ENCODE measurements at regions not wholly inside any gene's neighbourhood (a gene's known extent, or its start where the extent isn't known, plus 50 kb on each side); places are given as distances from the start of the nearest gene placed in this dataset.

- DNase-seq = peak in 2 of 3 donors; percentile 66
- Histone ChIP-seq H3K27me3 (replicated peaks in 2 of 5; ENCODE audit: control insufficient read depth in 4 of 5, insufficient read depth in 5 of 5, low read length in 4 of 5) (no peaks in the 10 kb centered on the region), H3K4me1 (ENCODE audit: control extremely low read depth in 1 of 4, control insufficient read depth in 4 of 4, insufficient read depth in 4 of 4, low read length in 3 of 4) (peaks cover 3 to 37% (median 16%) of the 10 kb centered on the region in 4 experiments), H3K36me3 (ENCODE audit: control insufficient read depth in 4 of 4, insufficient read depth in 4 of 4, low read length in 3 of 4) (no peaks in the 10 kb centered on the region), H3K27ac (ENCODE audit: insufficient read depth in 1 of 2, low read depth in 1 of 2, low read length in 2 of 2, poor library complexity in 1 of 2, severe bottlenecking in 2 of 2) (no peak overlapping the region), H3K9me3 (ENCODE audit: control extremely low read depth in 1 of 5, control insufficient read depth in 4 of 5, insufficient read depth in 2 of 5, low read depth in 1 of 5, low read length in 4 of 5) (peaks cover 0 to 12% (median 3%) of the 10 kb centered on the region in 5 experiments), H3K4me3 (ENCODE audit: control insufficient read depth in 1 of 7, extremely low read depth in 1 of 7, insufficient read depth in 4 of 7, low read depth in 2 of 7, low read length in 6 of 7) (peak overlapping the region in 1 of 7 experiments; percentile 2)
- POLR2A ChIA-PET = no interaction called here
- CTCF ChIA-PET = interaction anchor here (0.9 kb wide), 1 partner anchor 88 kb away, joined by 3 read pairs; no protein-coding TSS in a partner anchor
- WGBS (ENCODE audit: insufficient coverage) = 46% methylated on average over 4 of the region's 5 CpGs
These were observed 175.8 kb upstream of the P2RY1 start for GRCh38 chr3:152658977-152659720.

DNA sequence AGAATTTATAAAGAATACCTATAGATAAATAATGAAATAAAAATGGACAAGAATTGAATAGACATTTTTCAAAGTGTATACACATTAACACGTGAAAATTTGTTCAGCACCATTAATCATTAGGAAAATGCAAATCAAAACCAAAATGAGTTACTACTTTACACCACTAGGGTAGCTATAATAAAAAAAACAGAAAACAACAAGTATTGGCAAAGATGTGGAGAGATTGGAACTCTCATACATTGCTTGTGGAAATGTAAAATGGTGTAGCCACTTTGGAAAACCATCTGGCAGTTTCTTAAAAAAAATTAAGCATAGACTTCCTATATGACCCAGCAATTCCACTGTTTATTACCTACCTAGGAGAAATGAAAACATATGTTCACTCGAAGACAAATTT, 172.8 kb upstream of the P2RY1 start:
- Histone ChIP-seq H3K4me3 (ENCODE audit: control insufficient read depth in 1 of 7, extremely low read depth in 1 of 7, insufficient read depth in 4 of 7, low read depth in 2 of 7, low read length in 6 of 7) (no peak overlapping the region), H3K36me3 (ENCODE audit: control insufficient read depth in 4 of 4, insufficient read depth in 4 of 4, low read length in 3 of 4) (no peaks in the 10 kb centered on the region), H3K9me3 (ENCODE audit: control extremely low read depth in 1 of 5, control insufficient read depth in 4 of 5, insufficient read depth in 2 of 5, low read depth in 1 of 5, low read length in 4 of 5) (peaks cover 0 to 12% (median 3%) of the 10 kb centered on the region in 5 experiments), H3K4me1 (ENCODE audit: control extremely low read depth in 1 of 4, control insufficient read depth in 4 of 4, insufficient read depth in 4 of 4, low read length in 3 of 4) (peaks cover 7 to 36% (median 17%) of the 10 kb centered on the region in 4 experiments), H3K27me3 (replicated peaks in 2 of 5; ENCODE audit: control insufficient read depth in 4 of 5, insufficient read depth in 5 of 5, low read length in 4 of 5) (no peaks in the 10 kb centered on the region), H3K27ac (ENCODE audit: insufficient read depth in 1 of 2, low read depth in 1 of 2, low read length in 2 of 2, poor library complexity in 1 of 2, severe bottlenecking in 2 of 2) (no peak overlapping the region)
- CTCF ChIA-PET = interaction anchor here (1.2 kb wide), 1 partner anchor 14 kb away, joined by 3 read pairs; no protein-coding TSS in a partner anchor
- POLR2A ChIA-PET = no interaction called here
- 100% methylated on average over 1 of the region's 2 CpGs for WGBS (ENCODE audit: insufficient coverage)
- DNase-seq = no peak

DNA sequence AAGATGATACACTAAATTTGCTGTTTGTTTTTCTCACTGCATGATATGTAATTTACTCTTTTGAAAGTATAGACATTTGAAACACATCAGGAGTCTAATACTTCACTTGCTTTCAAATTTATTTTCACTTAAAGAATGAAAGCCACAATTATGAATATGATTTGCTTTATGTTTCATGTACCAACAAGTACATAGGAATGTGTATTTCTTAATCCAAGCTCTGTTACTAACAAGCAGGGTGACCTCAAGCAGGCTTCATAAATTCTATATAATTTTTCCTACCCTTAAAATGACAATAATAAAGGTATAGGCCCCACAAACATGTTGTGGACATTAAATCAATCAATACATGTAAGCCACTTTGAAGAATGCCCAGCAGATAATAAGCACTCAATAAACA, 170.2 kb upstream of the P2RY1 start:
- no peak overlapping the region for H3K27ac ChIP-seq (ENCODE audit: insufficient read depth in 1 of 2, low read depth in 1 of 2, low read length in 2 of 2, poor library complexity in 1 of 2, severe bottlenecking in 2 of 2)
- POLR2A ChIA-PET = interaction anchor here (0.5 kb wide), 1 partner anchor 659 kb away, joined by 4 read pairs; no protein-coding TSS in a partner anchor
- peaks cover 0 to 12% (median 3%) of the 10 kb centered on the region in 5 experiments for H3K9me3 ChIP-seq (ENCODE audit: control extremely low read depth in 1 of 5, control insufficient read depth in 4 of 5, insufficient read depth in 2 of 5, low read depth in 1 of 5, low read length in 4 of 5)
- CTCF ChIA-PET = no interaction called here
- peaks cover 0 to 16% (median 10%) of the 10 kb centered on the region in 4 experiments for H3K4me1 ChIP-seq (ENCODE audit: control extremely low read depth in 1 of 4, control insufficient read depth in 4 of 4, insufficient read depth in 4 of 4, low read length in 3 of 4)
- no peak overlapping the region for H3K4me3 ChIP-seq (ENCODE audit: control insufficient read depth in 1 of 7, extremely low read depth in 1 of 7, insufficient read depth in 4 of 7, low read depth in 2 of 7, low read length in 6 of 7)
- no peaks in the 10 kb centered on the region for H3K36me3 ChIP-seq (ENCODE audit: control insufficient read depth in 4 of 4, insufficient read depth in 4 of 4, low read length in 3 of 4)
- DNase-seq = no peak
- H3K27me3 ChIP-seq (replicated peaks in 2 of 5; ENCODE audit: control insufficient read depth in 4 of 5, insufficient read depth in 5 of 5, low read length in 4 of 5) = no peaks in the 10 kb centered on the region

DNA sequence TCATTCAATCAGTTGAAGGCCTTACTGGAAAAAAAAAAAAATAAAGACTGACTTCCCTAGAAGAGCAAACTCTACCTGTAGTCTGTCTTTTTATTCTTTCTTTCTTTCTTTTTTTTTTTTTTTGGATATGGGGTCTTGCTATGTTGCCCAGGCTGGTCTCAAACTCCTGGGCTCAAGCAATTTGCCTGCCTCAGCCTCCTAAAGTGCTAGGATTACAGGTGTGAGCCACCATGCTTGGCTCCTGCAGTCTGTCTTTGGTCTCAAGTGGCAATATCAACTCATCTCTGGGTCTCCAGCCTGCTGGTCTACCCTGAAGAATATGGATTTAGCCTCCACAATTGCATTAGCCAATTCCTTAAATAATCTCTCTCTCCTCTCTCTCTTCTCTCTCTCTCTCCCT, 167.7 kb upstream of the P2RY1 start:
- POLR2A ChIA-PET = no interaction called here
- CTCF ChIA-PET = no interaction called here
- no peak for DNase-seq

DNA sequence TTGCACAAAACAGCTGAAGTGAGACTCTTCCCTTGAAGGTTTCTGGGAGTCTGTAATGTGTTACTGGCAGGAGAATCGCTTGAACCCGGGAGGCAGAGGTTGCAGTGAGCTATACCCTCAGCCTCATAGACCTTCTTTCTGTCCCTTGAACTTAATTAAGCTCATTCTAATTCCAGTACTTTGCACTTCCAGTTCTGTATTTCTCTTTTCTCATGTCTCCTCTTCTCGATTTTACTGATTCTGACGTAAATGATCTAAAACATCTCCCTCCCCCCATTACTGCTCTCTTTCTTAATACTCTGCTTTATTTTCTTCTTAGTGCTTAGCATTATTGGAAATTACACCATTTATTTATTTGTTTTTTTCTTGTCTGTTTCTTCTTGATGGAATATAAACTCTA, 165.4 kb upstream of the P2RY1 start:
- Histone ChIP-seq H3K36me3 (ENCODE audit: control insufficient read depth in 4 of 4, insufficient read depth in 4 of 4, low read length in 3 of 4) (no peaks in the 10 kb centered on the region), H3K4me3 (ENCODE audit: control insufficient read depth in 1 of 7, extremely low read depth in 1 of 7, insufficient read depth in 4 of 7, low read depth in 2 of 7, low read length in 6 of 7) (no peak overlapping the region), H3K27ac (ENCODE audit: insufficient read depth in 1 of 2, low read depth in 1 of 2, low read length in 2 of 2, poor library complexity in 1 of 2, severe bottlenecking in 2 of 2) (no peak overlapping the region), H3K27me3 (replicated peaks in 2 of 5; ENCODE audit: control insufficient read depth in 4 of 5, insufficient read depth in 5 of 5, low read length in 4 of 5) (no peaks in the 10 kb centered on the region), H3K9me3 (ENCODE audit: control extremely low read depth in 1 of 5, control insufficient read depth in 4 of 5, insufficient read depth in 2 of 5, low read depth in 1 of 5, low read length in 4 of 5) (no peaks in the 10 kb centered on the region), H3K4me1 (ENCODE audit: control extremely low read depth in 1 of 4, control insufficient read depth in 4 of 4, insufficient read depth in 4 of 4, low read length in 3 of 4) (peaks cover 13 to 33% (median 25%) of the 10 kb centered on the region in 4 experiments)
- WGBS (ENCODE audit: insufficient coverage) = 100% methylated on average over 2 of the region's 4 CpGs
- ChIA-PET CTCF (interaction anchor here (0.8 to 1.5 kb wide), 2 partner anchors 11 to 40 kb away, joined by 3 read pairs; no protein-coding TSS in a partner anchor), POLR2A (no interaction called here)
- no peak for DNase-seq

More for the DNA sequence above, 167.7 kb upstream of the P2RY1 start:
- Histone ChIP-seq H3K4me3 (ENCODE audit: control insufficient read depth in 1 of 7, extremely low read depth in 1 of 7, insufficient read depth in 4 of 7, low read depth in 2 of 7, low read length in 6 of 7) (no peak overlapping the region), H3K9me3 (ENCODE audit: control extremely low read depth in 1 of 5, control insufficient read depth in 4 of 5, insufficient read depth in 2 of 5, low read depth in 1 of 5, low read length in 4 of 5) (peaks cover 0 to 5% (median 0%) of the 10 kb centered on the region in 5 experiments), H3K27ac (ENCODE audit: insufficient read depth in 1 of 2, low read depth in 1 of 2, low read length in 2 of 2, poor library complexity in 1 of 2, severe bottlenecking in 2 of 2) (no peak overlapping the region), H3K4me1 (ENCODE audit: control extremely low read depth in 1 of 4, control insufficient read depth in 4 of 4, insufficient read depth in 4 of 4, low read length in 3 of 4) (peaks cover 12 to 32% (median 23%) of the 10 kb centered on the region in 4 experiments), H3K27me3 (replicated peaks in 2 of 5; ENCODE audit: control insufficient read depth in 4 of 5, insufficient read depth in 5 of 5, low read length in 4 of 5) (no peaks in the 10 kb centered on the region), H3K36me3 (ENCODE audit: control insufficient read depth in 4 of 4, insufficient read depth in 4 of 4, low read length in 3 of 4) (no peaks in the 10 kb centered on the region)

DNA sequence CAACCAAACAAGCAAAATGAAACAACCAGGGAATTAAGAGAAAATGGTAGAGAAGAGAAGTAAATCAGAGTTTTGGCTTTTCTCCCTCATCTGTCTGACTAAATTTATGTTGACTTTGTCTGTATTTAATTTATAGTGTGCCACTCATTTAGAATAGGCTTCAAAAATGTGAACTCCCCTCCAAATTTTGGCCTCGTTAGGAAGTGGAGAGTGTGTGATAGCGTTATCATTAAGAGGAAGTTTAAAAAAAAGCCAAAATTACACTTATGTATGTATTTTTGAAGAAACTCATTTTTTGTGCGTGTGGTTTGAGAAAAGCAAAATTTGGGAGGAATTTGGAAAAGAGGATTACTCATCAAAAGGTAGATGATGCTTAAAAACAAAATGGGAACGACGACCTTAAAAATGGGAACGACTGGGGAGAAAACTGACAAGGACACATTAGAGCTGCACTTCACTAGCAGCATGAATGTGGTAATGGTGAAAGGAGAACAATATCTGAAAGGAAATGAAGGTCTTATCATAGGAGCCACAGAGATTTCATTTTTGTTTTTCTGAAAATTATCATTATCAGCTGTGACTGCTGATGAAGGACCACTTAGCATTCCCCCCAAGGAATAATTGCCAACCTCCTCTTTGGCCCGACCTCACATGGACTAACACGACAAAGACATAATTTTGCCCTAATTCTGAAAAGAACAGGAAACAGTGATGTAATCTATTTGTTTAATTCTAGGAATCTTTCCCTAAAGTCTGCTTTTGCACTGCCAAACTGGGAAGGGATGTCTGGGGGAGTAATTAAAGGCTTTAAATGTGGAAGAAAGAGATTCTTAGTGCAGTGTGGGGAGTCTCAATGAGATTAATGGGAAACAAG, 163.2 kb upstream of the P2RY1 start:
- H3K27ac ChIP-seq (ENCODE audit: insufficient read depth in 1 of 2, low read depth in 1 of 2, low read length in 2 of 2, poor library complexity in 1 of 2, severe bottlenecking in 2 of 2) = no peak overlapping the region
- 0% methylated on average over 6 of the region's 8 CpGs for WGBS (ENCODE audit: insufficient coverage)
- no peaks in the 10 kb centered on the region for H3K9me3 ChIP-seq (ENCODE audit: control extremely low read depth in 1 of 5, control insufficient read depth in 4 of 5, insufficient read depth in 2 of 5, low read depth in 1 of 5, low read length in 4 of 5)
- POLR2A ChIA-PET = no interaction called here
- no peaks in the 10 kb centered on the region for H3K36me3 ChIP-seq (ENCODE audit: control insufficient read depth in 4 of 4, insufficient read depth in 4 of 4, low read length in 3 of 4)
- H3K4me1 ChIP-seq (ENCODE audit: control extremely low read depth in 1 of 4, control insufficient read depth in 4 of 4, insufficient read depth in 4 of 4, low read length in 3 of 4) = peaks cover 13 to 18% (median 15%) of the 10 kb centered on the region in 4 experiments
- H3K27me3 ChIP-seq (replicated peaks in 2 of 5; ENCODE audit: control insufficient read depth in 4 of 5, insufficient read depth in 5 of 5, low read length in 4 of 5) = no peaks in the 10 kb centered on the region
- CTCF ChIA-PET = interaction anchor here (1.1 kb wide), 1 partner anchor 22 kb away, joined by 4 read pairs; no protein-coding TSS in a partner anchor
- peak in 2 of 3 donors; percentile 56 to 68 for DNase-seq
- peak overlapping the region in 3 of 7 experiments; percentile 4 to 58 (median 43) for H3K4me3 ChIP-seq (ENCODE audit: control insufficient read depth in 1 of 7, extremely low read depth in 1 of 7, insufficient read depth in 4 of 7, low read depth in 2 of 7, low read length in 6 of 7)

DNA sequence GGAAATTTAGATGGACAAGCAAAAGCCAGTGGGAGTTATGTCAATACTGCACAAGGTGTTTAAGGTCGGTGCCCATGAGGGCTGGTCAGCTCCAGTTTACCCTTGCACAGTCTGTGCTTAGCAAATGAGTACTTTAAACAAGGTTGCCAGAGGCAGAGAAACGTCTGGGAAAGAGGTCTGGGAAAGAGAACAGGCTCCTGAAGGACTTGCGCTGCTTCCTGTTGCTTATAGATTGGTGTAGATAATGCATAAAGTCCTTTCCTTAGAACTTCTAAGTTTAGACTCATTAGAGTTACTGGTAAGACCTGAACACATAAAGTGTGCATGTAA, 162.6 kb upstream of the P2RY1 start:
- no peaks in the 10 kb centered on the region for H3K27me3 ChIP-seq (replicated peaks in 2 of 5; ENCODE audit: control insufficient read depth in 4 of 5, insufficient read depth in 5 of 5, low read length in 4 of 5)
- H3K4me1 ChIP-seq (ENCODE audit: control extremely low read depth in 1 of 4, control insufficient read depth in 4 of 4, insufficient read depth in 4 of 4, low read length in 3 of 4) = peaks cover 13 to 18% (median 15%) of the 10 kb centered on the region in 4 experiments
- WGBS (ENCODE audit: insufficient coverage) = 60% methylated on average over 3 of the region's 3 CpGs
- H3K9me3 ChIP-seq (ENCODE audit: control extremely low read depth in 1 of 5, control insufficient read depth in 4 of 5, insufficient read depth in 2 of 5, low read depth in 1 of 5, low read length in 4 of 5) = no peaks in the 10 kb centered on the region
- no peak overlapping the region for H3K27ac ChIP-seq (ENCODE audit: insufficient read depth in 1 of 2, low read depth in 1 of 2, low read length in 2 of 2, poor library complexity in 1 of 2, severe bottlenecking in 2 of 2)
- no peaks in the 10 kb centered on the region for H3K36me3 ChIP-seq (ENCODE audit: control insufficient read depth in 4 of 4, insufficient read depth in 4 of 4, low read length in 3 of 4)
- no peak overlapping the region for H3K4me3 ChIP-seq (ENCODE audit: control insufficient read depth in 1 of 7, extremely low read depth in 1 of 7, insufficient read depth in 4 of 7, low read depth in 2 of 7, low read length in 6 of 7)
- POLR2A ChIA-PET = no interaction called here
- DNase-seq = no peak
- CTCF ChIA-PET = interaction anchor here (1.1 kb wide), 1 partner anchor 23 kb away, joined by 4 read pairs; no protein-coding TSS in a partner anchor
